Panc1 (cell line): ENCODE measurements at regions not wholly inside any gene's neighbourhood (a gene's known extent, or its start where the extent isn't known, plus 50 kb on each side); places are given as distances from the start of the nearest gene placed in this dataset.

Source experiments
- ATAC-seq: fragments of 200-7000 bp; cut with Tn5 transposase; 2 replicates; pipeline ENCODE4 v1.9.1; 2020; ENCODE audit warnings: mild to moderate bottlenecking, moderate library complexity
- BruUV-seq: library from RNA; stranded (reverse); fragments of 400-500 nt; replicated peaks from 2 replicates; lab custom pipeline; 2021; lab: Mats Ljungman, UMichigan
- CTCF ChIA-PET: fragments of 300-600 bp; sonication (Branson Sonifier 250); formaldehyde crosslinking; loops from one replicate; lab custom pipeline; 2022; ENCODE audit warnings: antibody characterized with exemption; lab: Charles Lee
- POLR2A ChIA-PET: fragments of 300-600 bp; sonication (Branson Sonifier 250); formaldehyde crosslinking; loops from one replicate; lab custom pipeline; 2022; ENCODE audit warnings: antibody characterized with exemption; lab: Charles Lee
- DNase-seq: peaks from one replicate; pipeline ENCODE4 v3.0.0-alpha.2; 2010; ENCODE audit warnings: low read depth, low spot score
- H3K27ac ChIP-seq: 2 replicates; pipeline ENCODE4 v1.5.1; 2011; ENCODE audit warnings: mild to moderate bottlenecking, low read length, inconsistent platforms
- H3K27me3 ChIP-seq: fragments of 200-500 bp; sonication (Bioruptor generic); 2 replicates; pipeline ENCODE4 v1.6.0; 2014; ENCODE audit warnings: low read length, inconsistent platforms; ENCODE audit not compliant: control insufficient read depth, insufficient read depth
- H3K36me3 ChIP-seq: fragments of 200-500 bp; sonication (Bioruptor generic); 2 replicates; pipeline ENCODE4 v1.5.1; 2014; ENCODE audit warnings: inconsistent platforms, mild to moderate bottlenecking, low read length, moderate library complexity; ENCODE audit not compliant: control insufficient read depth, insufficient read depth
- H3K4me1 ChIP-seq: 2 replicates; pipeline ENCODE4 v1.5.1; 2011; ENCODE audit warnings: inconsistent platforms, mild to moderate bottlenecking, low read length, moderate library complexity; ENCODE audit not compliant: control insufficient read depth, insufficient read depth
- H3K4me3 ChIP-seq, 2 experiments: 2 replicates each; pipeline ENCODE4 v1.5.1; 2011 to 2012; ENCODE audit warnings: low read depth in 2 of 2, low read length in 2 of 2, mild to moderate bottlenecking in 2 of 2, inconsistent platforms in 1 of 2, moderate library complexity in 1 of 2
- H3K9me3 ChIP-seq: fragments of 200-500 bp; sonication (Bioruptor generic); 2 replicates; pipeline ENCODE4 v1.5.1; 2014; ENCODE audit warnings: low read depth, mild to moderate bottlenecking, inconsistent platforms, low read length, moderate library complexity; ENCODE audit not compliant: control insufficient read depth, insufficient read depth
- CTCF ChIP-seq: fragments of 450-650 bp; IDR thresholded peaks from 2 replicates; pipeline ENCODE4 v1.5.1; 2017; ENCODE audit warnings: mild to moderate bottlenecking
- POLR2AphosphoS5 ChIP-seq: IDR thresholded peaks from 2 replicates; pipeline ENCODE4 v1.6.1; 2012; ENCODE audit warnings: mild to moderate bottlenecking, low read depth, low read length, moderate library complexity
- REST ChIP-seq, 2 experiments: IDR thresholded peaks; 2 replicates each; pipeline ENCODE4 v1.6.1; 2011 to 2012; ENCODE audit warnings: low read depth in 2 of 2, control low read depth in 1 of 2, low read length in 1 of 2, mild to moderate bottlenecking in 1 of 2, moderate library complexity in 1 of 2; ENCODE audit not compliant: insufficient read depth in 1 of 2
- SIN3A ChIP-seq: IDR thresholded peaks from 2 replicates; pipeline ENCODE4 v1.6.1; 2012; ENCODE audit warnings: low read depth, mild to moderate bottlenecking, low read length, moderate library complexity, borderline replicate concordance; ENCODE audit not compliant: insufficient read depth
- TCF7L2 ChIP-seq: IDR thresholded peaks from 2 replicates; pipeline ENCODE4 v1.6.1; 2011; ENCODE audit warnings: mild to moderate bottlenecking, low read depth, low read length, inconsistent platforms
- in situ Hi-C: cut with HindIII; loops from 2 replicates; pipeline ENCODE4 v1.10.0; 2016; ENCODE audit warnings: low sequenced_read_pairs, low pct_unique_long_range_greater_than_20kb
- intact Hi-C: fragments of 100-400 bp; cut with micrococcal nuclease; formaldehyde crosslinking; loops from one replicate; pipeline ENCODE4 v1.10.0; 2022; ENCODE audit not compliant: unreplicated experiment

DNA sequence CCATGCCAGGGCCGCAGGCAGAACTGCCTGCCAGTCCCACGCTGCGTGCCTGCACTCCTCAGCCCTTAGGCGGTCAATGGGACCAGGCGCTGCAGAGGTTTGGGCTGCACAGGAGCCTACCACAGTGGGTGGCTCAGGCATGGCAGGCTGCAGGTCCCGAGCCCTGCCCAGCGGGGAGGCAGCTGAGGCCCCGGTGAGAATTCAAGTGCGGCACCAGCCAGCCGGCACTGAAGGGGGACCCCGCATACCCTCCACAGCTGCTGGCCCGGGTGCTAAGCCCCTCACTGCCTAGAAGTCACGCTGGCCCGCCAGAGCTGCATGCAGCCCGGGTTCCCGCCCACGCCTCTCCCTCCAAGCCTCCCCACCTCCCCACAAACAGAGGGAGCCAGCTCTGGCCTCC, 302.5 kb upstream of the UGT8 start:
- intact Hi-C loops: no loop called here
- POLR2A ChIA-PET: no interaction called here

GRCh38 chr4:114302472-114302871, 296.1 kb upstream of the UGT8 start:
- Histone ChIP-seq H3K9me3 (no peaks in the 10 kb centered on the region), H3K4me1 (no peaks in the 10 kb centered on the region), H3K36me3 (no peaks in the 10 kb centered on the region), H3K4me3 (no peak overlapping the region), H3K27me3 (no peaks in the 10 kb centered on the region), H3K27ac (no peak overlapping the region)
- ATAC-seq (no peak), DNase-seq (no peak)
- TF ChIP-seq POLR2AphosphoS5: no peak
- no peak for TF ChIP-seq SIN3A
- TF ChIP-seq TCF7L2: no peak
- TF ChIP-seq REST (IDR thresholded peaks at IDR 0.05; ENCODE audit: insufficient read depth in 1 of 2, low read depth in 2 of 2, low read length in 1 of 2): no peak
- no peak for TF ChIP-seq CTCF
- BruUV-seq: no TSS peak
- CTCF ChIA-PET: no interaction called here
- intact Hi-C loops (no loop called here), in situ Hi-C loops (no loop called here)
- POLR2A ChIA-PET: no interaction called here

More for the DNA sequence above, 302.5 kb upstream of the UGT8 start:
- Histone ChIP-seq H3K9me3 (no peaks in the 10 kb centered on the region), H3K4me1 (no peaks in the 10 kb centered on the region), H3K27ac (no peak overlapping the region), H3K27me3 (no peaks in the 10 kb centered on the region), H3K4me3 (no peak overlapping the region), H3K36me3 (no peaks in the 10 kb centered on the region)
- CTCF ChIA-PET: no interaction called here
- DNase-seq (no peak), ATAC-seq (no peak)
- TF ChIP-seq SIN3A (no peak), CTCF (no peak), TCF7L2 (no peak), REST (IDR thresholded peaks at IDR 0.05; ENCODE audit: insufficient read depth in 1 of 2, low read depth in 2 of 2, low read length in 1 of 2) (no peak), POLR2AphosphoS5 (no peak)
- BruUV-seq: no TSS peak
- in situ Hi-C loops: no loop called here
